Right renal cortex interstitium (tissue), 3 donors: ENCODE measurements at regions not wholly inside any gene's neighbourhood (a gene's known extent, or its start where the extent isn't known, plus 50 kb on each side); places are given as distances from the start of the nearest gene placed in this dataset.

Experiments used
- DNase-seq, 3 donors: peaks; one replicate each; pipeline ENCODE4 v3.0.0-alpha.2; 2013; ENCODE audit warnings: low read depth in 3 of 3, low spot score in 2 of 3

- DNase-seq: peak in 2 of 3 donors; percentile 47 to 49
Measured at GRCh38 chr7:25358926-25359325, 130.6 kb upstream of the NPVF start.

GRCh38 chr7:25359471-25360059 is 131.3 kb upstream of the NPVF start:
- peak in 2 of 3 donors; percentile 57 to 62 for DNase-seq

DNA sequence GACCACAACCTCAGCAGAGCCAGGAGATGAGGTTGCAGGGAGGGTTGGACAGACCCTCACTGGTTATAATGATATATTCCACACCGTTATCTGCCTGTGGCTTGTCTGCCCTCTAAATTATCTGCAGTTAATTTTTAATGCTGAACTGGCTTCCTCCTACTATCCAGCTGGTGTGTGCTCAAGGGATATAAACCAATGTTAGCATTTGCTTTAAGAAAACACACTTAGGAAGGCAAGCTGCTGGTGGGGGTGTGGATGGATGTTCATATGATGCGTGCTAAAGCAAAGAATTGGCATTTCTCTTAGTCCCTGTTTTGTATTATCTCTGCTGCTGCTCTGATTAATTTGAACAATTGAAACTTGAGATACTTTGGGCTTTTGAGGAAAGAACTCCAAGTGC is 132.2 kb upstream of the NPVF start:
- DNase-seq: no peak

- DNase-seq: no peak
Measured at GRCh38 chr7:25361387-25361786, 133.1 kb upstream of the NPVF start.

DNA sequence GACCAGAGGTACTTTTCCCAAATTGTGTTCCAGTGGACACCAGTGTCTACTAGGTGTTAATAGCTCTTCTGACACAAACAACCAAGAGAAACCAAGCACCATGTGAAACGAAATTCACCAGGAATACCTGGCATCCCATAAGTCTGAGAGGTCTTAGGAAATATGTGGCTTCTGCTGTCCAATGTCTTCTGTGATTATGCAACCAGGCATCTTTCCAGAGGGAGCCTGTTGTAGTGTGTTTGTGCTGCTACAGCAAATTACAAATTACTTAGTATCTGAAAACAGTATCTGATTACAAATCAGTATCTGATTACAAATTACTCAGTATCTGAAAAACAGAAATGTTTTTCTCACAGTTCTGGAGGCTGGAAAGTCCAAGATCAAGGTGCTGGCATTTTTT is 133.6 kb upstream of the NPVF start:
- no peak for DNase-seq

GRCh38 chr7:25368599-25369201 is 140.4 kb upstream of the NPVF start:
- DNase-seq: no peak

DNA sequence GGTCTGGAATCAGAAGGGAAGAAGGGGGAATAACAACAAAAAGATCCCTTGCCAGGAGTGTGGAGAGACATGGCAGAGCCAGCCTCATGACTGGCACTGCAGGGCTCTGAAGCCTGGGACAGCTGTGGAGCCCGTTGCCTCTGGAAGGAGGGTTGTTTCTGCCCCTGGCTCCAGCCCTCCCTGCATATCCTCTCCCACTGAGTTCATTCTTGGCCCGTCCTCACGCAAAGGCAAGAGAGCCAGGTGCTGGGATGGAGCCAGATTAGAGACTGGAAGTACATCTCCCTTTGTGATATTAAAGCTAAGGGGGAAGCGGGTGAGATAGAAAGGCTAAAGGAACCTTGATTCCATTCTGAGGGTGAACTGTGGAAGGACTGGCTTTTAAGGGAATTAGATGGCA is 141.5 kb upstream of the NPVF start:
- no peak for DNase-seq

DNA sequence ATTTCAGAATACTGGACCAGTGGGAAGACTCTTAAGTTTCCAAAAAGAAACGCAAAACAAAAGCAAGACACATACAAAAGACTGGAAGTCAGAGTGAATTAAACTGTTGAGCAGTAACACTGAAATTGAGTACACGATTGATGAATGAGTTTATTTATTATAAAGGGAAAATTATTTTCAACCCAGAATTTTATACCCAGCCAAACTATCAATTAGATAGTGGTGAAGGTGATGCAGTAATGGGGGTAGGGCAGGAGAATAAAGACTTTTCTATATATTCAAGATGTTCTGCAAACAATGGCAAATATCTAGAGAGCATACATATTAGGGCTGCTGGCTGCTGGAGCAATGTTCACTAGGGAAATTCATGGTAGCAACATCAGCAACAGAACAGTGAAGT is 143.7 kb upstream of the NPVF start:
- no peak for DNase-seq

DNA sequence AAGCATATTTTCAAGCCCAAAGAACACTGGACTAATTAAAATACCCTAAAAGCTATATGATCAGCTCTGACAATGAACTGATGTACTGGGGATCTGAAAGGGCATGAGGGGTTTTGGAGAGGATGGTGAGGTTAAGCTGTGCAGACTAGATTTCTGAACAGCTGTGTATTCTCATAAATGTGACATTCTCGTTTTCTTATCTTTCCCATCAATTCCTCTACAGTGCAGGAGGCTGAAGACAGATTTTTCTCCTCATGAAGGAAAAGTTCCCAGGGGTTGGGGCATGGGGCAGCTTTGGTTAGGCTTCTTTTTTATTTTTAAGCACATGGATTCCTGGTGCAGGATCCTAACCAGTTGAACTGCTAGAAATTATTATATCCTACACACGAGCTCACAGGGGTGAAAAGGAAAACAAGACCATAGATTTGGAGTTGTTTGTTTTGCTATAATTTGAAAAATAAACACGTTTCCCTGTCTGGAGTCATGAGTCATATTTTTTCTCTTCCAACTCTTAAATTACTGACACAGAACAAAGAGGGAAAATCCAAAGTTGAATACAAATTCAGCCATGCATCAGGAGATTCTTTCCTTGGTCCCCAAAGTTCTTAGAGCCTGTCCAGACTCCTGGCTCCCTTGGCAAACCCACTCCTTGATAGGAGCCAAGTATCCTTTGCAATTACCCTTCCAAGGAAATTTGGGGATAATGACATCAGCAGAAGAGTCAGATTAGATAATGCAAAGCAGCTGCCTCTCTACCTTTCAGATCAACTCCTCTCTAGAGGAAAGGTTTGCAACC is 147.7 kb upstream of the NPVF start:
- no peak for DNase-seq

DNA sequence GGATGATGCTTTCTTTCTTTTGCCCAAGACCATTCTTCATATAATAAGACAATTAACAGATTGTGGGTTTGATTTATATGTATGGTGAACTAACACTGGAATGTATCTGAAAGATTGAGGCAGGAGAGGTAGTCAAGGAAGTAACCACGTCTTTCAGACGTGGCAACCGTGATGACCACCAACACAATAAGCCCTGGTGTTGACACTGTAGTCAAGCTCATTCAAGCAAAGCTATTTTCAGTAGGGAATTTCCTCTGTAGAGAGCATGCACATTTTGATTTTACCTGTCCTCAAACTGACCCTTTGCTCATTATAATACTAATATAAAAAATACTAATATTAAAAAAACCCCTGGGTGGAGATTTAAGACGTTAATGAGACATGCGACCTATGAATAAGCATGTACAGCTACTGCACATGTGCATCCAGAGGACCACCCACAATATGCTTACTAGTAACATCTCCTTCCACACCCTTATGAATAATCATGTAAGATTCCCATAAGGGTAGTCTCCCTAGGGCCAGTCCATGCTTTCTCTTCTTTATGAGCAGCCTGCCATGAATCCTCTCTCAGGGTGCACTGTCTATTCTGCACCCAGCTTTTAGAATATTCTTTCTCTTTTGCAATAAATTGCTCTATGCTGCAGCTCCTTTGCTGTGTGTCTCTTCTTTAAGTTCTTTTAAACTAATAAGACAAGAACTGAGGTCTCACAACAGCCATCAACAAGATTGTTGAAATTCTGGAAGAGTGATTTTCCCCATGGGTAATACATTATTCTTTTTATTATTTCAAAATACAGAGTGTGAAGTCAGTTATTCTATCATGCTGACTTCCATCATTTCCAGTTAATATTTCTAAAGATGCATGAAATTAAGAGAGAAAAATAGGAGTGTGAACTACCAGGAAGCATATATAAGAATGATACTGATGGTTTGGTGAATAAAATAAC is 151.3 kb upstream of the NPVF start:
- DNase-seq: no peak

- DNase-seq: no peak
Measured at GRCh38 chr7:25381818-25382589, 153.7 kb upstream of the NPVF start.

DNA sequence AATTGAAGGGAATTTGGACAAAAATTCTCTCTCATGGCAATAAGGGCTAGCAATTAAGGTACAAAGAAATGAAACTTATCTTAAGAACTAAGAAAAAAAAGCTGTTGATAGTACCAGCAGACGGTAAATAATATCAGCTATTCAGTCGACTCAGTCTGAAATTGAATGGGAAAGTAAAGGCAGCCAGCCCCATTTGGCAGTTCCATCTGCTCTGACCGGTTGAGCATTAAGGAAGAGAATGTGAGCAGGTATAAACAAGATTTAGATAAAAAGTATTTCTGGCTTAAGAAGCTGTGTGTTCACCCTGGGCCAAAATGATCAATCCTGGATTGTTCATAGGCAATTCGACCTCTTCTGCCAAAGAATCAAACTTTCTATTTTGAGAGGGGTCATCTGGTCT is 154.6 kb upstream of the NPVF start:
- DNase-seq: no peak

DNA sequence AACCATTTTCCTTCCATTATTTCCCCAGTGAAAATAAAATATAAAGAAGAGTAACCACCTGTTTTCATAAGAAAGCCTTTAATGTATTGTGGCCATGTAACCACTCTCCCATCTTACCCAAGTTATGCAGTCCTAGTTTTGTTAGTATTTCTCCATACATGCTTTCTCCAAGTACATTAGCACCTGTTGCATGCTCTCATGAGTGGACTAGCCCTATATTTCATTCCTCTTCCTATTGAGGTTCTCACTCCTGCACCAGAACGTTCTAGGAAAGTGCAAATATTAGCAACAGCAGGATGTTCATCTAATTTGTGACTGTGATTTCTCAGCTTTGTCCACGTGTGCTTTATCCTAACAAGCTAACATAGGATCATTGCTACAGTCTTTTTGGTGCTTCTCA is 155.1 kb upstream of the NPVF start:
- DNase-seq: no peak

DNA sequence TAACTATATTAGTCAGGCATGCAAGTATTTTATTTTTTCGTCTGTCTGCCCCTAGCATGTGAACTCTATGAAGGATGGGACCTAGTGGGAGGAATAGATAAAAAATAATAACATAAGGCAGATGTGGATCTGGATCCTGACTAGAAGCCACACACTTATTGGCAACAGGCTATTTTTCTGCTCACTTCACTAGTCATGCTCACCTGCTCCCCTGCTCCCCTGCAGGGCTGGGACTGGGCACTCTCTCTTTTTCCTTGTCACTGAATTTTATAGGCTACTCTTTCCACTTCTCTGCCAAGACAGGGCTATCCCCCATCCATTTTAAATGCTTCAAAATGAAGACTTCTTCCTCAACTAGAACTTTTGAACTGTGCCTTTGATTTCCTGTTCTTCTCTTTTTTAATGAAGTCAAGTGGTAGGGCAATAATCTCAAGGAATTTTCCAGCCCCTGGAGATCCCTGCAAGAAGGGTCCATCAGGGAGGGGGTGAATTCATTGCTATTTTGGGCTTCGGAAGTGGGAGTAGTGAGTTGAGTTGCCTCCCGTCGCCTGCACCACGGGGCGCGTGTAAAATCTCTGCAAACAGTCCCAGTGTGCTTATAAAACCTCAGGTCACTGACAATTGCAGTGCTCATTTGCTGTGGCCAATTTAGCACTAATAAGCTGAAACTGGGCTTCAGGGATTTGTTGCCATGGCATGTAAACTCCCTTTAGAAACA is 156.7 kb upstream of the NPVF start:
- DNase-seq: no peak

DNA sequence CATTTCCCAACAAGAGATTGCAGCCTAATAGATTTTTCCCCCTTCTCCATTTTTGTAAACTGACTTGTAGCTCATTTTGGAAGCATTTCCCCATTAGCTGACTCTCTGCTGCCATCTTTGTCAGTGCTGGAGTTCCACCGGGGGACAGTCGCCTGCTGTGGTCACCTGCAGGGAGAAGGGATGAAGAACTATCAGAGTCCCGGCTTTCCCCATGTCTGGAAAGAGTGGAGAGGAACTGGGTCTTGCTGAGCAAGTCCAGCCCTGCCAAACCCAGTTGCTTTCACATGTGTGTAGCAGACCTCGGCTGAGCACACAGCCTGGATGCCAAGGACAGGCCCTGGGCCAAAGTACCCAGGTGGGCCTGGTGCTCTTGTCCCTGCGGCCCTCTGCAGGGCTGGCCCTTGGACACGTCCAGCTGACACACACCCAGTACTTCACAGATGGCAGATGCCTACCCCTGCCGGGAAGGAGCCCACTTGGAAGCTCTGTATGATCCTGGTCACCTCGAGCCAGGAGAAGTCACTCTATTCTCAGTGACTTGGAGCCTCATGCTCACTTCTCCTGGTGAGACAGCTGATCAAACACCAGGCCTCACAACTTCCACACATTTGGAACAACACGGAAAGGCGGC is 157.3 kb upstream of the NPVF start:
- DNase-seq: no peak

GRCh38 chr7:25386311-25386744 is 158.0 kb upstream of the NPVF start:
- no peak for DNase-seq

DNA sequence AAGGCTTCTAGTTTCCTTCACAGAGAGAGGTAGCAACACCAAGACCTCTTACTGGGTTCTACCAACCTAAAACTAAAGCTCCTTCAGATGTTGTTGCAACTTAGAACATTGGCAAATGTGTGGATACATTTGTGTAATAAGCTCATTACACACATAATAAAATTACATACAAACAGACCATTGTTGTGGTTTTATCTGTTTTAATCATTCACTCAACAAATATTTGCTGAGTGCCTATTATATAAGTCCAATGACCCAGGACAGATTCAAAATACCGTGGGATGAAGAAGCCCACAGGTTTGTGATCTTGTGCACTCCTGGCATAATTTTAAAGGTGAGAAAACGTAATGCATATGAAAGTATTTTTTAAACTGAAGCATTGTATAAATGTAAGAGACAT is 160.4 kb upstream of the NPVF start:
- no peak for DNase-seq

DNA sequence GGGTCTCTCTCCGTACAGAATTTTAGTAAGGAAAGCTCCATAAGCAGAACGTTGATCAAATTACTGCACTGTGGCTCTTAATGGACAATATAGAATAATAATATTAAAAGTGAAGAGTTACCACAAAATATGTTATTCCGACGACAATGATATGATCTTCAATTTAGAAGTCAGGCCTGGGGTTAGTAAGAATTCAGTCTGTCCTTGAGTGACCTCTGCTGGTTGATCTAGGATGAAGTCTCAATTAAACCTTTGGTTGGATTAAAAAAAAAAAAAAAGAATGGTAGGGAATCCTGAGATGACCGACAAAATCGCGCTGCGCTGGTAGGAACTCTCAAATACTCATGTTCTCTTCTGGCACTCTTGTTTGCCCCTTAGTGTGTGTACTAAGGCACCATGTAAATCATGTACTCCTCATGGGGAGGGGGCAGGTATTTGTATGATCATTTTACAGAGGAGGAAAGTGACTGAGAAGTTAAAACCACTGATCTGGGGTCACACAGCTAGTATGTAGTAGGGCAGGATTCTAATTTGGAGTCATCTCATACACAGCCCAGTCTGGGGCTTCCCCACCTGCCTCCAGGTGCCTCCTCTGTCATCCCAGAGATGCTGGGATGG is 161.3 kb upstream of the NPVF start:
- no peak for DNase-seq
